Astrocyte of the spinal cord (primary cell): ENCODE measurements at regions not wholly inside any gene's neighbourhood (a gene's known extent, or its start where the extent isn't known, plus 50 kb on each side); places are given as distances from the start of the nearest gene placed in this dataset.

Source experiments
- DNase-seq: peaks from one replicate; pipeline ENCODE4 v3.0.0; 2011; ENCODE audit warnings: low read depth, low spot score
- H3K4me3 ChIP-seq: 2 replicates; pipeline ENCODE4 v1.5.1; 2011; ENCODE audit warnings: low read depth, mild to moderate bottlenecking, low read length, moderate library complexity
- CTCF ChIP-seq: IDR thresholded peaks from 2 replicates; pipeline ENCODE4 v1.5.1; 2012; ENCODE audit warnings: low read depth, mild to moderate bottlenecking, low read length, inconsistent platforms
- in situ Hi-C: cut with HindIII; loops from 2 replicates; pipeline ENCODE4 v1.10.0; 2017; ENCODE audit warnings: low sequenced_read_pairs

GRCh38 chr14:54333511-54333910 lies 63.3 kb upstream of the CDKN3 start:
- no peak for DNase-seq
- H3K4me3 ChIP-seq = no peak overlapping the region
- TF ChIP-seq CTCF = no peak
- in situ Hi-C loops = no loop called here

GRCh38 chr14:54335569-54336155 lies 61.1 kb upstream of the CDKN3 start:
- no peak for TF ChIP-seq CTCF
- DNase-seq = no peak
- in situ Hi-C loops = no loop called here
- no peak overlapping the region for H3K4me3 ChIP-seq

- H3K4me3 ChIP-seq = no peak overlapping the region
- TF ChIP-seq CTCF = no peak
- in situ Hi-C loops = no loop called here
- DNase-seq = no peak
Observed at GRCh38 chr14:54337314-54337713, 59.5 kb upstream of the CDKN3 start.

GRCh38 chr14:54338696-54339317 lies 58.0 kb upstream of the CDKN3 start:
- peak; percentile 78 for TF ChIP-seq CTCF
- in situ Hi-C loops = no loop called here
- no peak overlapping the region for H3K4me3 ChIP-seq
- DNase-seq = peak; percentile 73

GRCh38 chr14:54339771-54340170 lies 57.0 kb upstream of the CDKN3 start:
- in situ Hi-C loops = no loop called here
- DNase-seq = no peak
- no peak overlapping the region for H3K4me3 ChIP-seq
- TF ChIP-seq CTCF = no peak

GRCh38 chr14:54342806-54343205 lies 54.0 kb upstream of the CDKN3 start:
- in situ Hi-C loops = no loop called here
- H3K4me3 ChIP-seq = no peak overlapping the region
- TF ChIP-seq CTCF = no peak
- no peak for DNase-seq
